HEK293 (cell line): ENCODE measurements at regions not wholly inside any gene's neighbourhood (a gene's known extent, or its start where the extent isn't known, plus 50 kb on each side); places are given as distances from the start of the nearest gene placed in this dataset.

Experiments used
- CTCF ChIP-seq: fragments of 450-650 bp; formaldehyde crosslinking; IDR thresholded peaks from 2 replicates; pipeline ENCODE4 v1.5.1; 2016; ENCODE audit warnings: missing biosample characterization, missing genetic modification characterization
- HOXA7 ChIP-seq: sonication (generic); formaldehyde crosslinking; IDR thresholded peaks from 2 replicates; pipeline ENCODE4 v1.8.1; 2022; ENCODE audit warnings: missing genetic modification reagents, borderline replicate concordance
- KLF10 ChIP-seq: fragments of 450-650 bp; IDR thresholded peaks from 2 replicates; pipeline ENCODE4 v1.5.1; 2018; ENCODE audit warnings: missing biosample characterization, mild to moderate bottlenecking, missing genetic modification characterization
- MZF1 ChIP-seq: fragments of 450-650 bp; formaldehyde crosslinking; IDR thresholded peaks from 2 replicates; pipeline ENCODE4 v1.5.1; 2017; ENCODE audit warnings: missing biosample characterization, missing genetic modification characterization, borderline replicate concordance
- RBAK ChIP-seq: fragments of 450-650 bp; formaldehyde crosslinking; IDR thresholded peaks from 2 replicates; pipeline ENCODE4 v1.5.1; 2016; ENCODE audit warnings: missing biosample characterization, missing genetic modification characterization
- ZBTB7A ChIP-seq: fragments of 450-650 bp; formaldehyde crosslinking; IDR thresholded peaks from 2 replicates; pipeline ENCODE4 v1.5.1; 2016; ENCODE audit warnings: low read depth, missing biosample characterization, missing genetic modification characterization
- ZNF138 ChIP-seq: fragments of 450-650 bp; formaldehyde crosslinking; IDR thresholded peaks from 2 replicates; pipeline ENCODE4 v1.5.1; 2016; ENCODE audit warnings: missing biosample characterization, missing genetic modification characterization, borderline replicate concordance
- ZNF146 ChIP-seq: fragments of 450-650 bp; formaldehyde crosslinking; IDR thresholded peaks from 2 replicates; pipeline ENCODE4 v1.5.1; 2016; ENCODE audit warnings: missing biosample characterization, missing genetic modification characterization
- ZNF311 ChIP-seq: fragments of 450-650 bp; formaldehyde crosslinking; IDR thresholded peaks from 2 replicates; pipeline ENCODE4 v1.5.1; 2017; ENCODE audit warnings: missing biosample characterization, missing genetic modification characterization, borderline replicate concordance
- ZNF629 ChIP-seq: fragments of 450-650 bp; formaldehyde crosslinking; IDR thresholded peaks from 2 replicates; pipeline ENCODE4 v1.5.1; 2017; ENCODE audit warnings: missing biosample characterization, missing genetic modification characterization

GRCh38 chr9:17969232-17969631 is 390.4 kb downstream of the SH3GL2 start:
- TF ChIP-seq CTCF (tag by site-specific recombination) (no peak), ZBTB7A (tag by site-specific recombination) (no peak), ZNF629 (tag by site-specific recombination) (no peak), ZNF146 (tag by site-specific recombination) (no peak), MZF1 (tag by site-specific recombination) (no peak), RBAK (no peak), HOXA7 (CRISPR knock-in tag) (no peak), ZNF311 (tag by site-specific recombination) (no peak), ZNF138 (no peak), KLF10 (tag by site-specific recombination) (no peak)
